Adrenal gland (tissue), 9 donors: ENCODE measurements at regions not wholly inside any gene's neighbourhood (a gene's known extent, or its start where the extent isn't known, plus 50 kb on each side); places are given as distances from the start of the nearest gene placed in this dataset.
"Not testable (repeated sequence)": the region's sequence is repeated elsewhere in the genome, so short reads cannot be mapped to it uniquely, and the experiment has no call there.

Source experiments
- DNase-seq, 7 donors: peaks; one replicate each; pipeline ENCODE4 v3.0.0-alpha.2; 2019 to 2020
- H3K27ac ChIP-seq, 5 donors: fragments of 200-600 bp; sonication (generic) in 4 of 5; 1 replicate in 3 of 5; 2 replicates in 2 of 5; pipeline versions ENCODE4 v1.5.1 to v1.8.0; 2016 to 2020; ENCODE audit warnings: mild to moderate bottlenecking in 1 of 5
- H3K27me3 ChIP-seq: fragments of 200-600 bp; 2 replicates; pipeline ENCODE4 v1.8.0; 2021
- H3K36me3 ChIP-seq, 2 donors: fragments of 200-600 bp; replicated peaks in 1 of 2; 1 replicate in 1 of 2; 2 replicates in 1 of 2; pipeline versions ENCODE4 v1.5.1 to v1.8.0; 2018 to 2022
- H3K4me1 ChIP-seq, 2 donors: fragments of 200-600 bp; replicated peaks in 1 of 2; 1 replicate in 1 of 2; 2 replicates in 1 of 2; pipeline versions ENCODE4 v1.5.1 to v1.8.0; 2018 to 2021
- H3K4me3 ChIP-seq, 4 donors: fragments of 200-600 bp; sonication (generic) in 3 of 4; one replicate each; pipeline ENCODE4 v1.5.1; 2016 to 2018
- H3K9me3 ChIP-seq, 3 donors: fragments of 200-600 bp; sonication (generic) in 1 of 3; replicated peaks in 1 of 3; 1 replicate in 2 of 3; 2 replicates in 1 of 3; pipeline versions ENCODE4 v1.5.1 to v1.8.0; 2016 to 2021
- POLR2A ChIP-seq, 2 donors: fragments of 450-650 bp; IDR thresholded peaks; one replicate each; pipeline ENCODE4 v1.6.1; 2017; ENCODE audit warnings: antibody characterized with exemption in 2 of 2, mild to moderate bottlenecking in 2 of 2, moderate library complexity in 1 of 2
- WGBS, 4 donors: extraction: QIAGEN DNeasy Blood & Tissue Kit in 2 of 4; methylation state at CpG; one replicate each; pipeline versions ENCODE4 v1.1.5 to v1.1.7; 2013 to 2017; 5-methylcytosine and 5-hydroxymethylcytosine counted together
- intact Hi-C, 2 donors: fragments of 100-400 bp; cut with DNase I; formaldehyde crosslinking; loops; one replicate each; pipeline versions ENCODE4 v1.14.1 to v1.15.0; 2022 to 2023
- small RNA-seq, 2 donors: library from RNA; depleted of rRNA; stranded (forward); fragments of <200 nt; gene quantifications; one replicate each; pipeline ENCODE3, GENCODE V24; 2016
- TF ChIP-seq, protein P1 (sequence below), 6 experiments: fragments of 450-650 bp in 4 of 6; fragments of 200-600 bp in 2 of 6; sonication (generic) in 1 of 6; IDR thresholded peaks; 1 replicate in 5 of 6; 2 replicates in 1 of 6; pipeline versions ENCODE4 v1.5.1 to v1.8.0; 2016 to 2021; ENCODE audit warnings: antibody characterized with exemption in 6 of 6, mild to moderate bottlenecking in 2 of 6, moderate library complexity in 1 of 6
- donor health status: healthy with polysubstance abuse.
- donor health status: Bipolar disorder and iron deficiency.
- donor health status: DM: yes; HTN: yes; CAD: no.
- donor health status: DM: no; HTN: no; CAD: no.
- donor health status: DM: no; HTN: no; CAD: no.

DNA sequence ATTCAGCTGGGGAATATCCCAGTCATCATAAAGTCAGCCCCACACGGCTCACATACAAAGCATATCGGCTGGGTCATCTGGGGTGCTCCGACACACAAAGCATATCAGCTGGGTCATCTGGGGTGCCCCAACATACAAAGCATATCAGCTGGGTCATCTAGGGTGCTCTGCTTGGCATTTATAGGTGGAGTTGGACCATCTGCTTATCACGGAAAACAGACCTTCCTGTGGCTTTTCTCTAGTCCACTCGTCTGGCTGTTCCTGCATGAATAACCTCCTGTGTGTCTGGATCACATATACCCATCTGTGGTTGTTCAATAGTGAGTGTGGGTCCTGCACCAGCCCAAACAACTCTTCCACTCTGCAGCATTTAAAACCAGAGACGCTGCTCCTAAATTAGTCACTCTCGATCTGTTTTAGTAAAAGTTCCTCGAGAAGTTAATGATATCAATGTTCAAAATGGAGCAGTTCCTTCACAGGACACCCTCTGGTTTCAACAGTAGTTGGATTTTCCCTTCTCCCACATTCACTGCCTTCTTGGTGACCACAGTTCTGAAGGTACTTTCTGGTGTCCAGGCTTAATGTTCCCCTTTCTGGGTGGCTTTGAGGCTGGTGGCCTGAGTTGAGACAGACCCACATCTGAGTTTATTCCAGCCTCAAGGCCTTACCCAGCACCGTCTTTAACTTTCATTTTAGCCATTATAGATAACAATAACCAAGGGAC is 70.0 kb upstream of the FRG1 start:
- no peaks in the 10 kb centered on the region for H3K27me3 ChIP-seq
- intact Hi-C loops = no loop called here
- H3K9me3 ChIP-seq = no peaks in the 10 kb centered on the region
- no peak overlapping the region for H3K27ac ChIP-seq
- 77 to 86% (median 82%) methylated on average over 8 to 9 of the region's 9 CpGs for WGBS, 4 donors
- DNase-seq = no peak
- H3K4me1 ChIP-seq = no peaks in the 10 kb centered on the region
- no peak overlapping the region for H3K4me3 ChIP-seq
- TF ChIP-seq POLR2A (IDR thresholded peaks at IDR 0.05) = no peak
- TF ChIP-seq, protein P1, sequence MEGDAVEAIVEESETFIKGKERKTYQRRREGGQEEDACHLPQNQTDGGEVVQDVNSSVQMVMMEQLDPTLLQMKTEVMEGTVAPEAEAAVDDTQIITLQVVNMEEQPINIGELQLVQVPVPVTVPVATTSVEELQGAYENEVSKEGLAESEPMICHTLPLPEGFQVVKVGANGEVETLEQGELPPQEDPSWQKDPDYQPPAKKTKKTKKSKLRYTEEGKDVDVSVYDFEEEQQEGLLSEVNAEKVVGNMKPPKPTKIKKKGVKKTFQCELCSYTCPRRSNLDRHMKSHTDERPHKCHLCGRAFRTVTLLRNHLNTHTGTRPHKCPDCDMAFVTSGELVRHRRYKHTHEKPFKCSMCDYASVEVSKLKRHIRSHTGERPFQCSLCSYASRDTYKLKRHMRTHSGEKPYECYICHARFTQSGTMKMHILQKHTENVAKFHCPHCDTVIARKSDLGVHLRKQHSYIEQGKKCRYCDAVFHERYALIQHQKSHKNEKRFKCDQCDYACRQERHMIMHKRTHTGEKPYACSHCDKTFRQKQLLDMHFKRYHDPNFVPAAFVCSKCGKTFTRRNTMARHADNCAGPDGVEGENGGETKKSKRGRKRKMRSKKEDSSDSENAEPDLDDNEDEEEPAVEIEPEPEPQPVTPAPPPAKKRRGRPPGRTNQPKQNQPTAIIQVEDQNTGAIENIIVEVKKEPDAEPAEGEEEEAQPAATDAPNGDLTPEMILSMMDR (IDR thresholded peaks at IDR 0.05) = no peak
- H3K36me3 ChIP-seq = no peaks in the 10 kb centered on the region

- no peak for TF ChIP-seq POLR2A (IDR thresholded peaks at IDR 0.05)
- TF ChIP-seq, protein P1 (IDR thresholded peaks at IDR 0.05) = no peak
- no peaks in the 10 kb centered on the region for H3K4me1 ChIP-seq
- H3K36me3 ChIP-seq = no peaks in the 10 kb centered on the region
- intact Hi-C loops = no loop called here
- no peaks in the 10 kb centered on the region for H3K9me3 ChIP-seq
- no peak overlapping the region for H3K4me3 ChIP-seq
- H3K27me3 ChIP-seq = no peaks in the 10 kb centered on the region
- H3K27ac ChIP-seq = no peak overlapping the region
- WGBS, 4 donors = 77 to 89% (median 80%) methylated on average over 2 of the region's 2 CpGs
- no peak for DNase-seq
Observed at GRCh38 chr4:189874591-189874990, 66.1 kb upstream of the FRG1 start.

GRCh38 chr4:189881190-189881589 is 59.5 kb upstream of the FRG1 start:
- H3K4me3 ChIP-seq, H3K4me1 ChIP-seq, H3K27ac ChIP-seq, H3K27me3 ChIP-seq, H3K9me3 ChIP-seq, intact Hi-C loops, H3K36me3 ChIP-seq: not testable (repeated sequence)
- WGBS, 4 donors = 85 to 90% (median 86%) methylated on average over 15 of the region's 15 CpGs
- peak in 3 of 7 donors; percentile 26 to 55 (median 29) for DNase-seq

GRCh38 chr4:189888407-189888806 is 52.3 kb upstream of the FRG1 start:
- H3K27me3 ChIP-seq, DNase-seq, H3K36me3 ChIP-seq, H3K27ac ChIP-seq, H3K4me1 ChIP-seq, intact Hi-C loops, H3K9me3 ChIP-seq, H3K4me3 ChIP-seq: not testable (repeated sequence)
- 69 to 82% (median 75%) methylated on average over 4 of the region's 4 CpGs for WGBS, 4 donors

Small RNA genes in the stretch of these regions (small RNA-seq; reads per million reads assigned to genes)
- gene RNU1-51P (0 reads per million in 2 donors), gene RNU7-192P (0 reads per million in 2 donors)
